ENCODE measurements at regions not wholly inside any gene's neighbourhood (a gene's known extent, or its start where the extent isn't known, plus 50 kb on each side); places are given as distances from the start of the nearest gene placed in this dataset.
"Not testable (repeated sequence)": the region's sequence is repeated elsewhere in the genome, so short reads cannot be mapped to it uniquely, and the experiment has no call there.

DNA sequence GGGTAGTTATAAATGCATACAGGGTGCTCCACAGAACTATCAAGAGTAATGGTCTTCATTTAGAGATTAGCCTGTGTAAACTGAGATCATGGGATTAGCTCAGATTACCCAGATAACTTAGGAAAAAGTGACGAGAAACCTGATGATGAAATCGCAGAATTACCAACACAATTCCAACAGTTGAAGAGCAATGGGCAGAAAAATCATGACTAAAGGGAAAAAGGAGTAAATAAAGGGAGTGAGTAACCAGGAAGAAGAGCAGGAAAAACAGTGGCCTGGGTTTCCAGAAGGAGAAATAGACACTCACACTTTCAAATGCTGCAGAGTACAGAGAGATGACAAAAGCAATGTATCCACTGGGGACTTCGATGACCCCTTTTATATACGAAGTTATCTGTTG, 817.3 kb downstream of the TRIML1 start:
- DNase-seq (ENCODE audit: low read depth) = no peak

DNA sequence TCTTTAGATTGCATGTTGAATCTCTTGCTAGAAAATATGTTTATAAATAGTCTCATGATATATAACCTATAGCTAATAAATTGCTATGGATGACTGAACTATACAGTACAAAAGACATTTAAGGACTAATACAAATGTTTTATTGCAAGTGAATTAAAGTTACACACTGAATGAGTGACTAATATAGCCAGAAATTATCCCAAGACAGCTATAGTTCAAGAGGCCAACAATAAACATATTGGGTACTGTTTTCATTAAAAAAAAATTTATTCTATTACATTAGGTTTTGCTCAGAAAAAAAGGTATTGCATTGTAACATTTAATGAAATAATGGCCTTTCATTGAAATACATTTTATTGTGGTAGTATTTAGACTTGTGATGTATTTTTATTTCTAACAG, 819.1 kb downstream of the TRIML1 start:
- no peak for DNase-seq (ENCODE audit: low read depth)

- DNase-seq (ENCODE audit: low read depth) = no peak
Observed at GRCh38 chr4:188959424-188959823, 820.2 kb downstream of the TRIML1 start.

DNA sequence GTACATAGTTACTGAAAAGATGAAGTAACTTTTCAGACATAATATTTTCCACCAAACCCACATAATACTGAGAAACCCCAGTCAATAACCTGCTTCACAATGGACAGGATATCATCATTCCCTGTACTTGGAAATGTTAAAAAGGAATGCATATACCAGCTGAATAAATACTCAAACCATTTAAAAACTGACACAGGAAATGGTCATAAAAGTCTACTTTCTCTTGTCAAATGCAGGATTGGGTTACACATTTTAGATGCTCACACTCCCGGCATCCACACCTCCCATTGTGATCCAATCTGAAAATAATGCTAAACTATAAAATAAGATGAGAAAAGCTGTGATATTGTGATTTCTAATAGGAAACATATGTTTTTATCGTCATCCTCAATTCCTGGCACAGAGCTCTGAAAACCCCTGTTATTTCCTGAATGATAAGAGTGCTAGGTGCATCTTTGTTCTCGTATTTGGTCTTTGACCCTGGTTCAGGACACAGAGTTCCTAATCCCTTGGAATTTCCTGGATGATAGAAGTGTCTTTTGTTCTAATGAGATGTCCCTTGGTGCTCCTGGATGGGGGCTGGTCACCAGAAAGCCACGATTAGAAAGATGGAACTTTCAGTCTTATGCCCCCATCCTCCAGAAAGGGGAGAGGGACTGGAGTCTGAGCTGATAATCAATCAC, 821.3 kb downstream of the TRIML1 start:
- DNase-seq (ENCODE audit: low read depth) = no peak

DNA sequence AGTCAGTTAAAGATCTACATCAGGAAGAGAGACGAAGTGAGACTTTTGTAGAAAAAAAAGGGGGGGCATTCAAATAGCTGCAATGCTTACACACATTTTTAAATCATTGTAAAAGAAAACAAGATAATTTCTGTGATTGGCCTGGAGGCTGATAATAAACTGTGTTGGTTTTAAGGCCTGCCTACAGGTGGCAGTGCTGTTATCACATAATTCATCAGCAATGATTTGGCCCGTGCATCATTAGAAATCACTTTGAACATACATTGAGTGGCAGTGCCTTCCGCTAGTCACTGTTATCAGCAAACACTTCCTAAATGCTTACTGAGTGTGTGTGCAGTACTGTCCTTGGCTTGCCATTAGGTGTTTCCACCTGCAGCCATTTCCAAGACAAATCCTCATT, 831.9 kb downstream of the TRIML1 start:
- no peak for DNase-seq (ENCODE audit: low read depth)

DNA sequence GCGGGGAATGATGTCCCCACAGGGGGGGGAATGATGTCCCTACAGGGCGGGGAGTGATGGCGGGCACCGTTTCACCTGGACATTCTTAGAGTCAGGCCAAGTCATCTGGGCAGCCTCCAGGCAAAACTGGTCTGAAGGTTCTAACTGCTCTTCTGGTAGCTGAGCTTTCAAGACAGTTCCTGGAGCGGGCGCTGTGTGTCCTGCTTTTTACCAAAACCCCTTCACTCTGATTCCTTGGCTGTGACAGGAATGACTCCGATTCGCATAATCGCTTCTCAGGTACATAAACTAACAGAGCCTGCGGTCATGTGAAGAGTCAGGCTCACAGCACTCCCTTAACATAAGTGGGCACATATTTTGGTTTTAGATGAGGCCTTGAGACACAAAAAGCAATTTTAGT, 836.0 kb downstream of the TRIML1 start:
- DNase-seq (ENCODE audit: low read depth) = no peak

GRCh38 chr4:188976644-188977115, 837.4 kb downstream of the TRIML1 start:
- no peak for DNase-seq (ENCODE audit: low read depth)

DNA sequence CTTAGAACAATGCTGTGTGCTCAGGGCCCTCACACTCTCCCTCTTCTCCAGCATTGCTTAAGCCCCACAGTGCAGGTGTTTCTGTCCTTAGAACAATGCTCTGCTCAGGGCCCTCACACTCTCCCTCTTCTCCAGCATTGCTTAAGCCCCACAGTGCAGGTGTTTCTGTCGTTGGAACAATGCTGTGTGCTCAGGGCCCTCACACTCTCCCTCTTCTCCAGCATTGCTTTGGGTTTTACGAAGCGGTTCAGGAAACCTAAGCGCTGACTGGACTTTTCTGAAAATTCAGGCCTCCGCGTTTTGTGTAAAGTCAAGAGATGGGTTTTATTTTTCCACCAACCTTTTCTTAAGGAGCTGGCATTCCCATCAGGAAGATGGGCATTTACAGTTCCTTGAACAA, 838.0 kb downstream of the TRIML1 start:
- not testable (repeated sequence) for DNase-seq (ENCODE audit: low read depth)

GRCh38 chr4:188984518-188984917, 845.3 kb downstream of the TRIML1 start:
- DNase-seq (ENCODE audit: low read depth) = no peak

GRCh38 chr4:188986271-188986689, 847.0 kb downstream of the TRIML1 start:
- no peak for DNase-seq (ENCODE audit: low read depth)

- DNase-seq (ENCODE audit: low read depth) = no peak
Observed at GRCh38 chr4:188987011-188987410, 847.8 kb downstream of the TRIML1 start.

DNA sequence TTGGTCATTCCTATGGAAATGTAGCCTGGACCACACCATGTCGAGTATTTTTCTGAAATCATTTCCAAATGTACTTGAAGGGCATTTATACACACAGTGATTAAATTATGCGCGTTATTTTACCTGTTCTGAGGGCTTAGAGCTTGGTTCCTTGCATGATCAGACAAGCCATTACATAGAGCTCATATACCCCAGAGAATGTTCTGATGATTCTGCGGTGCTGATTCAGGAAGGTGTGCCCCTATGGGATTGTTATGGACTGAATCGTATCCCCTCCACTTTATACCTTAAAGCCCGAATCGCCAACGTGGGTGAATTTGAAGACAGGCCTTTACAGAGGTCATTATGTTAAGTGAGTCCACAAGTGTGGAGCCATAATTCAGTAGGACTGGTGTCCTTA, 848.9 kb downstream of the TRIML1 start:
- DNase-seq (ENCODE audit: low read depth) = no peak

DNA sequence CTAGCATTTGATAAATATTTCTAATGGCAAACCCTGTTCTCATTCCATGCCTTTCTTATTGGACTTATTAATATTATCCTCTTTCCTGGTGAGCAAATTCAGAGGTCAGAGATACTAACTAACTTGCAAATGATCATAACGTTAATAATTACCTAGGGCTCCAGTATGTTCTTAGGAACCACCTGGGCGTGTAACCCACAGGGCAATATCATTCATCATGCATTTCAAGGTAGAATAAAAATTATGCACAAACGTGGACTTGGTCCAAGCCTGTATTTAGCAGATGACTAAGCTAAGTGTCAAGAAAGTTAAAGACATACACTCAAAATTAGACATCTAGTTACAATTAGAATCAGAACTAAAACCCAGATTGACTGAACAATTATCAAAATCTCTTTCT, 850.1 kb downstream of the TRIML1 start:
- DNase-seq (ENCODE audit: low read depth) = no peak

GRCh38 chr4:188992706-188993105, 853.5 kb downstream of the TRIML1 start:
- DNase-seq (ENCODE audit: low read depth) = no peak

GRCh38 chr4:188993871-188994270, 854.6 kb downstream of the TRIML1 start:
- DNase-seq (ENCODE audit: low read depth) = no peak

GRCh38 chr4:189001283-189001970, 862.2 kb downstream of the TRIML1 start:
- DNase-seq (ENCODE audit: low read depth) = no peak

DNA sequence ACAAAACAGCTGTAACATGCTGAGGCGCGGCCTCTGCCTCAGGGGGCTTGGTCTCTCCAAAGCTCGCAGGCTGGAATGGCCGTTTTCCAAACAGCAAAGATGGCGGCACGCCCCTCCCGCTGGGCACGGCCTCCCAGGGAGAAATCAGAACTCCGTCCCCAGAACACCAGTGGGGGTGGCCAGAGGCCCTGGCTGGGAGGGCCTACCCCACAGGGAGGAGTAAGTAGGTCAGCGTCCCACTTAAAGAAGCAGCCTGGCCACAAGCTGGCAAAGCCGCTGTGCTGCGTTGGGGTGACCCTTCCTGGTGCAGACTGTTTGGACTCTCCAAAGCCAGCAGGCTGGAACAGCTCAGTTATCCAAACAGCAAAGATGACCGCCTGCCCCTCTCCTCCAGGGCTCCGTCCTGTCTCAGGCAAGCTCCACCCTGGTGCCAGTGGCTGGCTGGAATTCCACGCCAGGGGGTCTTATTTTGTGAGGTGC, 862.8 kb downstream of the TRIML1 start:
- no peak for DNase-seq (ENCODE audit: low read depth)

DNA sequence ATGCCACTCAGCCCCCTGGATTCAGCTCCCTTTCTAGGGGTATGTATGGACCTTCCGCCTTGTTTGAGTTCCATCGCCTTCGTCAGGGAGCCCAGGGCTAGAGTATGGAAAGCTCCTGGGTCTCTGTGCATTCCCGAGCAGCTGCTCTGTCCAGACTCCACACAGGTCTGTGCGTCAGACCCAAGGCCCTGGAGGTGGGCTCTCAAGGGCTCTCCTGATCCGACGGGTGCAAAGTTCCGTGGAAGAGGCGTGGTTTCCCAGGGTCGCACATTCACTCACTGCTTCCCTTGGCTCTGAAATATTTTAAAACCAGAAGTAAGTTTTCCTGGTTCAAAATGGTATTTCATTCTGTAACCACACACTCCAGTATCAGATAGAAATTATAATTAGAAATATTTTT, 863.2 kb downstream of the TRIML1 start:
- DNase-seq (ENCODE audit: low read depth) = no peak

- DNase-seq (ENCODE audit: low read depth) = not testable (repeated sequence)
Observed at GRCh38 chr4:189010452-189011217, 871.4 kb downstream of the TRIML1 start.

DNA sequence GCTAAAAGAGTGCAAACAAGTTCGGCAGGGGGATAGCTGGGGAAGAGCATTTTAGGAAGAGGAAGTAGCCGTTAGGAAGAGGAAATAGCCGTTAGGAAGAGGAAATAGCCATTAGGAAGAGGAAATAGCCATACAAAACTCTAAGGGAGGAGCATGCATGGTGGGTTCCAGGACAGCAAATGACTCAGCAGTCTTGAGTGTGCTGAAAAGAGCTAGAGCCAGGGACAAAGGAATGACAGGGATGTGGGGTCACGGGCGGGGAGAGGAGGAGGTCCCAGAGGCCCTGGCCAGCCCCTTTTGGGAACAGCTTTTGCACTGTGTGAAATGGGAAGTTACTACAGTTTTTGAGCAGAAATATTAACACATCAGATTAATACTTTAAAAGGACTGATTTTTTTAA, 882.6 kb downstream of the TRIML1 start:
- DNase-seq (ENCODE audit: low read depth) = no peak

GRCh38 chr4:189022440-189023035, 883.3 kb downstream of the TRIML1 start:
- no peak for DNase-seq (ENCODE audit: low read depth)

GRCh38 chr4:189029976-189030504, 890.8 kb downstream of the TRIML1 start:
- DNase-seq (ENCODE audit: low read depth) = no peak

All from activated T-helper 9 cell treated with anti-CD3 and anti-CD28 coated beads, Interleukin-2, amount 50 U/mL, for 16 hours (primary cell).